ENCODE measurements at regions not wholly inside any gene's neighbourhood (a gene's known extent, or its start where the extent isn't known, plus 50 kb on each side); places are given as distances from the start of the nearest gene placed in this dataset.

GRCh38 chr6:169897601-169898358 lies 146.4 kb downstream of the ERMARD start:
- DNase-seq: no peak

- DNase-seq: no peak
These were observed 145.5 kb downstream of the ERMARD start for GRCh38 chr6:169896826-169897456.

DNA sequence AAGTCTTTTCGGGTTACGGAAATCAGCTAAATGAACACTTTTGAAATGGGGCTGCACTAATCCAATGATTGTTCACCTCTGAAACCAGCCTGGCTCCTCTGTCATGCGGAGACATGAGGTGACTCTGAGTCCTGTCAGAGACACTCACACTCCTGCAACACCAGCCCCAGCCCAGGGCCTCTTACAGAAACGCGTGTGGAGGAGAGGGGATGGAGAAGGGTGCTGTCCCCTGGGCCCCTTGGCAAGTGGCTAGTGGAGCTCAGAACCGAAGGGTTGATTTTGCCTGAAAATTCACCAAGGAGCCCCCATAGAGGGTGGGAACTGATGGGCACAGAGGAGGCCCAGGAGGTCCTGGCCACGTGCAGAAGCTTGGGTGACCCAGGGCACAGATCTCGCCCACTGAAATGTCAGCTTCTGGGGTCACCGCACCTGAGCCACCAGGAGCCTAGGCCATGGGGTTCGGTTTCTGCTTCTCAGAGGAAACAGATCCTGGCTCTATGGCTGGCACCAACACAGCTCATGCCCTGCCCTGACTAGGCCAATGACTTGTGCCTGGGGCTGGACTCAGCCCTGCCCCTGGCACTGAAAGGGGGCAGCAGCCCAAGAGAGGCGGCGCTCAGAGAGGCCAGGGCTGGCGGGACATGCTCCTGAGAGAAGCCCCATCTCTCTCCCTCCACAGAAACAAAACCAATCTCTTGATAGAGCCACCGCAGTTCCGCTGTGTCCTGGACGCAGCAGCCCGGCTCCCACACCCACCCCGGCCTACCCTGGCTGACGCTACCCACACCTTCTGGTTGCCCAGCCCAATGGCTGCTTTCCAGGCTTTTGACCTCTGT lies 144.7 kb downstream of the ERMARD start:
- no peak for DNase-seq

DNA sequence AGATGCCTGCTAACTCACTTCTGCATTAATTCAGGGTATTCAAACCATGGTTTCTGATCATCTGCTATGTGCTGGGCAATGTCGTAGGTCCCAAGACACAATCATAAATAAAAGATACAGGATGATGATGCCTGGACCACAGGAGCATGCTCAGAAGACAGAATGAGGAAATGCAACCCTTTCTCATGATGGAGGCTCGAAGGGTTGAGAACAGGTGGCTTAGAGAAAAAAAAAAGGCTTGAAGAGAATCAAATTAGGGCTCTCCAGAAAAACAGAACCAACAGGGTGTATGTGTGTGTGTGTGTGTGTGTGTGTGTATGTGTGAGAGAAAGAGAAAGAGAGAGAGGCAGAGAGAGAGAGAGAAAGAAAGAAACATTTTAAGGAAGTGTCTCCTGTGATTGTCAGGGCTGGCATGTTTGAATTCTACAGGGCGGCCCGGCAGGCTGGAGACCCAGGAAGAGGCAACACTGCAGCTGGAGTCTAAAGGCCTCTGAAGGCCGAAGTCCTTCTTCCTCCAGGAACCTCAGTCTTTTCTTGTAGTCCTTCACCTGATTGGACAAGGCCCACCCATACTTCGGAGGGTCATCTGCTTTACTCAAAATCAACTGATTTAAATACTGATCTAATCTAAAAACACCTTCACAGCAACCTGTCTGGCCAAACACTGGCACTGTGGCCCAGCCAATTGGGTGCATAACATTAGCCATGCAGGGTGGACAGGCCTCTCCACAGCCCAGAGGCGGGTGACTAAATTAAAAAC lies 143.8 kb downstream of the ERMARD start:
- DNase-seq: no peak

DNA sequence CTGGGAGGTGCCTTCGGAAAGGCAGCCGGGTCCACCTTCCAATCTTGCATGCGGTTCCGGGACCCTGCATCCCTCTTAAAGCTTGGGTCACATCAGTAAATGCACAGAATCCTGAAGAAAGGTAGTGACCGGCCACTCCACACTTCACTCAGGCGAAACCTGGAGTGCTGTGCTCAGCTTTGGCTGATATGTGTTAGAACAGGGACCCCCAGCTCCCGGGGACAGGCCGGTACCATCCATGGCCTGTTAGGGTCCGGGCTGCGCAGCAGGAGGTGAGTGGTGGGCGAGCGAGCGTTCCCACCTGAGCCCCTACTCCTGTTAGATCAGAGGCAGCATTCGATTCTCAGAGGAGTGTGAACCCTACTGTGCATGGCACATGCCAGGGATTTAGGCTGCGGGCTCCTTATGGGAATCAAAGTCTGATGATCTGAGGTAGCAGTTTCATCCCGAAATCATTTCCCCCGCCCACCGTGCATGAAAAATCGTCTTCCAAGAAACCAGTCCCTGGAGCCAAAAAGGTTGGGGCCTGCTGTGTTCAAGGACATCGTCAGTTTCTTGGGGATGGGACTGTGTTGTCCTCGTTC lies 143.0 kb downstream of the ERMARD start:
- no peak for DNase-seq

- no peak for DNase-seq
These were observed 142.2 kb downstream of the ERMARD start for GRCh38 chr6:169893624-169894023.

- DNase-seq: no peak
These were observed 140.4 kb downstream of the ERMARD start for GRCh38 chr6:169891846-169892245.

DNA sequence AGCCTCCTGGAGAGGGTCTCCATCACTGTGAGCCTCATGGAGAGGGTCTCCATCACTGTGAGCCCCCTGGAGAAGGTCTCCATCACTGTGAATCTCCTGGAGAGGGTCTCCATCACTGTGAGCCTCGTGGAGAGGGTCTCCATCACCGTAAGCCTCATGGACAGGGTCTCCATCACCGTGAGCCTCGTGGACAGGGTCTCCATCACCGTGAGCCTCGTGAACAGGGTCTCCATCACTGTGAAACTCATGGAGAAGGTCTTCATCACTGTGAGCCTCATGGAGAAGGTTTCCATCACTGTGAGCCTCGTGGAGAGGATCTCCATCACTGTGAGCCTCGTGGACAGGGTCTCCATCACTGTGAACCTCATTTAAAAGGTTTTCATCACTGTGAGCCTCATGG lies 140.0 kb downstream of the ERMARD start:
- no peak for DNase-seq

GRCh38 chr6:169890901-169891300 lies 139.5 kb downstream of the ERMARD start:
- no peak for DNase-seq

DNA sequence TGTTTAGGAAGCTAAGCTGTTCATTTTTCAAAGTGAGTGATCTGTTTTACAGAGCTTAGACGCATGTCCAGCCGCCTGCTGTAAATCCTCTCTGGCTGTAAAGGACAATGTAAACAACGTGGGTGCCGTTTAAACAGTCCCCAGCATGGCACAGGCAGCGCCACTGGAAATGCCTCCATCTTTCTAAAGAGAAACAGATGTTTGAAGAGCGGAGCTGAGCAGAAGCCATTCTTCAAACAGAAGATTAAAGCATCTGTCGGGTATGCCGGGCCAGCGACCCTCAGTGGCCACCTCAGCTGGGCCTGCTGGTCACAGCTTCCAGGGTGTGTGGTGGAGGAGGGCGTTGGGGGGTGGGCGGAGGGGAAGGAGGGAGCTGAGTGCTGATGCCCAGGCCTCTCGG lies 138.6 kb downstream of the ERMARD start:
- DNase-seq: no peak

- DNase-seq: no peak
These were observed 136.2 kb downstream of the ERMARD start for GRCh38 chr6:169887529-169888140.

GRCh38 chr6:169886631-169887227 lies 135.3 kb downstream of the ERMARD start:
- no peak for DNase-seq

- no peak for DNase-seq
These were observed 134.4 kb downstream of the ERMARD start for GRCh38 chr6:169885831-169886230.

DNA sequence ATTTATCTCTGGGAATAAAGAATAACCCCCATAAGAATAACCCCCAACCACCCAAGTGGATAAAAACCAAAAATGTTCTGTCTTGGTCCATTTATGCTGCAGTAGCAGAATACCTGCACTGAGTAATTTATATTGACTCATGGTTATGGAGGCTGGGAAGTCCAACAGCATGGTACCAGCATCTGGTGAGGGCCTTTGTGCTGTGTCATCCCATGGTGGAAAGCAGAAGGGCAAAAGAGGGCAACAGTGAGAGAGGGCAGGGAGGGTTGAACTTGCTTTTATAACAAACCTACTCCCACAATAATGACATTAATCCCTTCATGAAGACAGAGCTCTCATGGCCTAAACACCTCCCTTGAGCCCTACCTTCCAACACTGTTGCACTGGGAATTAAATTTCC lies 133.7 kb downstream of the ERMARD start:
- DNase-seq: no peak

DNA sequence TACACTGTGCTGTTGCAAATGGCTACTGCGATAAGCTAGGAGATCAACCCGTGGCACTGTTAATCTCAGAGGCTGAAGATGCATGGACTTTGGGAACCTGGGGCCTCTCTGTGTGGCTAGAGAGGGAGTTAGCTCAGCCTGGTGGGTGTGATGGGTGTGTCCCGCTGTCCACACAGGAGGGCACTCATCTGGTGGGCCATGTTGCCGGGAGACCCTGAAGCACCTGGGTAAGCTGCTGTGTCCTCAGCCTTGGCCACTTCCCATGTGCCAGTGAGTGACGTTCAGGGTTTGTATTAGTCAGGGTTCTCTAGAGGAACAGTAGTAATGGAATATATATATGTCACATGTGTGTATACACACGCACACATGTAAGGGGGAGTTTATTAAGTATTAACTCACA lies 132.7 kb downstream of the ERMARD start:
- DNase-seq: no peak

- no peak for DNase-seq
These were observed 131.9 kb downstream of the ERMARD start for GRCh38 chr6:169883316-169883715.

GRCh38 chr6:169881976-169882375 lies 130.6 kb downstream of the ERMARD start:
- DNase-seq: no peak

DNA sequence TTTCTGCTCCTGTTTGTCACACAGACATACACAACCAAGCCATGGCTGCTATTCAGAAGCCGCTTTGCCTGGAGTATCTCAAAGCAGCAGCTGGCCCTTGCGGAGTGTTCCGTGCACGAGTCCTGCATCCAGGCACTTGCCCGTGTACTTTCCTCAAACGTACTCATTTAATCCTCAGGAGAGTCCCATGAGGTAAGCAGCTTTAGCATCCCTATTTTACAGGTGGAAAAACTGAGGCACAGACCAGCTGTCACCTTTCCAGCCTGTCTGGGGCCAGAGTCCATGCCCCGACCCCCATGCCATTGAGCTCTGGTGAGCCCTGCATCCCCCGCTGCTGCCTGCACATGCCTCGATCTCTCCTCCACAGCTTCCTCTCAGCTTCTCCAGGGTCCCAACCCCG lies 130.0 kb downstream of the ERMARD start:
- no peak for DNase-seq

GRCh38 chr6:169880516-169880915 lies 129.1 kb downstream of the ERMARD start:
- no peak for DNase-seq

GRCh38 chr6:169869301-169869700 lies 117.9 kb downstream of the ERMARD start:
- DNase-seq: no peak

GRCh38 chr6:169868458-169868857 lies 117.0 kb downstream of the ERMARD start:
- peak; percentile 4 for DNase-seq

GRCh38 chr6:169867751-169868191 lies 116.3 kb downstream of the ERMARD start:
- no peak for DNase-seq

Measured in activated T-cell treated with anti-CD3 and anti-CD28 coated beads for 4 hours (primary cell).